Loucy (cell line): ENCODE measurements at regions not wholly inside any gene's neighbourhood (a gene's known extent, or its start where the extent isn't known, plus 50 kb on each side); places are given as distances from the start of the nearest gene placed in this dataset.

ENCODE experiments used
- CTCF ChIP-seq: fragments of 200-600 bp; sonication (generic); conservative IDR thresholded peaks from 2 replicates; pipeline ENCODE4 v1.5.1; 2014; ENCODE audit warnings: mild to moderate bottlenecking, antibody characterized with exemption, low read length
- EZH2phosphoT487 ChIP-seq: fragments of 200-600 bp; IDR thresholded peaks from 2 replicates; pipeline ENCODE4 v1.6.1; 2018; ENCODE audit warnings: antibody characterized with exemption, mild to moderate bottlenecking, moderate library complexity, borderline replicate concordance

GRCh38 chr1:189929501-189930099, 548.1 kb downstream of the BRINP3 start:
- no peak for TF ChIP-seq CTCF
- no peak for TF ChIP-seq EZH2phosphoT487
